ENCODE measurements at regions not wholly inside any gene's neighbourhood (a gene's known extent, or its start where the extent isn't known, plus 50 kb on each side); places are given as distances from the start of the nearest gene placed in this dataset.

- H3K4me1 ChIP-seq, result no peaks in the 10 kb centered on the region
- H3K4me3 ChIP-seq, result no peak overlapping the region
- no peak overlapping the region for H3K4me2 ChIP-seq
- Mint-ChIP-seq H3K4me1 (peaks cover 38% of the 10 kb centered on the region), H3K27me3 (ENCODE audit: insufficient read depth, low read depth) (peaks cover 7% of the 10 kb centered on the region), H3K27ac (no peak overlapping the region), H3K36me3 (peaks cover 3% of the 10 kb centered on the region), H3K9me3 (peaks cover 22% of the 10 kb centered on the region), H3K4me3 (no peak overlapping the region)
- H3K9me3 ChIP-seq (ENCODE audit: low read depth), result peaks cover 4% of the 10 kb centered on the region
- H3K9ac ChIP-seq, result no peak overlapping the region
- no peaks in the 10 kb centered on the region for H3K36me3 ChIP-seq
- H3K79me2 ChIP-seq (ENCODE audit: low read depth), result no peaks in the 10 kb centered on the region
- H4K20me1 ChIP-seq (ENCODE audit: low read depth), result no peaks in the 10 kb centered on the region
- no peaks in the 10 kb centered on the region for H3K27me3 ChIP-seq
- no peaks in the 10 kb centered on the region for H3F3A ChIP-seq (ENCODE audit: low read depth)
- DNase-seq (ENCODE audit: low spot score), result no peak
- H2AFZ ChIP-seq (replicated peaks), result no peak overlapping the region
- TF ChIP-seq EZH2 (IDR thresholded peaks at IDR 0.05) (no peak), CTCF (IDR thresholded peaks at IDR 0.05) (no peak), EZH2phosphoT487 (IDR thresholded peaks at IDR 0.05) (no peak)
- no peak overlapping the region for H3K27ac ChIP-seq
These were observed 318.4 kb downstream of the IRX2 start for GRCh38 chr5:2433086-2433485.

- peaks cover 4% of the 10 kb centered on the region for H3K9me3 ChIP-seq (ENCODE audit: low read depth)
- H3K9ac ChIP-seq, result no peak overlapping the region
- peak overlapping the region; percentile 22 for H3K4me2 ChIP-seq
- Mint-ChIP-seq H3K4me3 (no peak overlapping the region), H3K4me1 (peaks cover 42% of the 10 kb centered on the region), H3K36me3 (peaks cover 3% of the 10 kb centered on the region), H3K27ac (peak overlapping the region; percentile 51), H3K9me3 (peaks cover 19% of the 10 kb centered on the region), H3K27me3 (ENCODE audit: insufficient read depth, low read depth) (peaks cover 7% of the 10 kb centered on the region)
- no peak for TF ChIP-seq EZH2phosphoT487 (IDR thresholded peaks at IDR 0.05)
- no peak for TF ChIP-seq CTCF (IDR thresholded peaks at IDR 0.05)
- TF ChIP-seq EZH2 (IDR thresholded peaks at IDR 0.05), result no peak
- no peaks in the 10 kb centered on the region for H3K27me3 ChIP-seq
- no peaks in the 10 kb centered on the region for H4K20me1 ChIP-seq (ENCODE audit: low read depth)
- no peak overlapping the region for H3K4me3 ChIP-seq
- no peak overlapping the region for H2AFZ ChIP-seq (replicated peaks)
- no peaks in the 10 kb centered on the region for H3F3A ChIP-seq (ENCODE audit: low read depth)
- H3K4me1 ChIP-seq, result no peaks in the 10 kb centered on the region
- no peak overlapping the region for H3K27ac ChIP-seq
- peak; percentile 24 for DNase-seq (ENCODE audit: low spot score)
- no peaks in the 10 kb centered on the region for H3K36me3 ChIP-seq
- no peaks in the 10 kb centered on the region for H3K79me2 ChIP-seq (ENCODE audit: low read depth)
These were observed 319.2 kb downstream of the IRX2 start for GRCh38 chr5:2432076-2432920.

GRCh38 chr5:2430606-2431005 is 320.9 kb downstream of the IRX2 start:
- no peak for TF ChIP-seq CTCF (IDR thresholded peaks at IDR 0.05)
- TF ChIP-seq EZH2phosphoT487 (IDR thresholded peaks at IDR 0.05), result no peak
- no peak for TF ChIP-seq EZH2 (IDR thresholded peaks at IDR 0.05)
- peaks cover 4% of the 10 kb centered on the region for H3K27me3 Mint-ChIP-seq (ENCODE audit: insufficient read depth, low read depth)
- H2AFZ ChIP-seq (replicated peaks), result no peak overlapping the region
- H3K36me3 Mint-ChIP-seq, result peaks cover 3% of the 10 kb centered on the region
- no peaks in the 10 kb centered on the region for H3K36me3 ChIP-seq
- H3K4me3 Mint-ChIP-seq, result peak overlapping the region; percentile 27
- no peak overlapping the region for H3K9ac ChIP-seq
- no peak overlapping the region for H3K4me3 ChIP-seq
- no peaks in the 10 kb centered on the region for H3K4me1 ChIP-seq
- no peak overlapping the region for H3K27ac ChIP-seq
- no peaks in the 10 kb centered on the region for H3F3A ChIP-seq (ENCODE audit: low read depth)
- H3K9me3 ChIP-seq (ENCODE audit: low read depth), result peaks cover 4% of the 10 kb centered on the region
- peaks cover 14% of the 10 kb centered on the region for H3K9me3 Mint-ChIP-seq
- H3K27ac Mint-ChIP-seq, result no peak overlapping the region
- no peaks in the 10 kb centered on the region for H4K20me1 ChIP-seq (ENCODE audit: low read depth)
- no peaks in the 10 kb centered on the region for H3K79me2 ChIP-seq (ENCODE audit: low read depth)
- H3K27me3 ChIP-seq, result no peaks in the 10 kb centered on the region
- H3K4me1 Mint-ChIP-seq, result peaks cover 42% of the 10 kb centered on the region
- DNase-seq (ENCODE audit: low spot score), result no peak
- H3K4me2 ChIP-seq, result no peak overlapping the region

All from neural progenitor cell (in vitro differentiated cells).